ENCODE measurements at regions not wholly inside any gene's neighbourhood (a gene's known extent, or its start where the extent isn't known, plus 50 kb on each side); places are given as distances from the start of the nearest gene placed in this dataset.

GRCh38 chr1:191163621-191164020 is 686.0 kb upstream of the BRINP3 start:
- DNase-seq: no peak

GRCh38 chr1:191174298-191174697 is 696.6 kb upstream of the BRINP3 start:
- no peak for DNase-seq

- no peak for DNase-seq
Measured at GRCh38 chr1:191176131-191176530, 698.5 kb upstream of the BRINP3 start.

GRCh38 chr1:191206513-191207207 is 729.0 kb upstream of the BRINP3 start:
- no peak for DNase-seq

GRCh38 chr1:191222206-191222605 is 744.5 kb upstream of the BRINP3 start:
- no peak for DNase-seq

GRCh38 chr1:191240925-191241324 is 763.3 kb upstream of the BRINP3 start:
- DNase-seq: no peak

- no peak for DNase-seq
Measured at GRCh38 chr1:191255354-191256054, 777.8 kb upstream of the BRINP3 start.

- DNase-seq: no peak
Measured at GRCh38 chr1:191256917-191257316, 779.3 kb upstream of the BRINP3 start.

GRCh38 chr1:191260056-191260455 is 782.4 kb upstream of the BRINP3 start:
- DNase-seq: no peak

GRCh38 chr1:191261111-191261510 is 783.4 kb upstream of the BRINP3 start:
- DNase-seq: no peak

GRCh38 chr1:191279266-191279800 is 801.7 kb upstream of the BRINP3 start:
- no peak for DNase-seq

- no peak for DNase-seq
Measured at GRCh38 chr1:191284175-191284574, 806.5 kb upstream of the BRINP3 start.

- DNase-seq: no peak
Measured at GRCh38 chr1:191290441-191290840, 812.8 kb upstream of the BRINP3 start.

GRCh38 chr1:191305370-191305769 is 827.7 kb upstream of the BRINP3 start:
- no peak for DNase-seq

GRCh38 chr1:191306916-191307315 is 829.3 kb upstream of the BRINP3 start:
- no peak for DNase-seq

GRCh38 chr1:191320062-191320461 is 838.2 kb upstream of the RGS18 start:
- DNase-seq: no peak

- DNase-seq: no peak
Measured at GRCh38 chr1:191327868-191328267, 830.4 kb upstream of the RGS18 start.

GRCh38 chr1:191343816-191344215 is 814.4 kb upstream of the RGS18 start:
- DNase-seq: no peak

GRCh38 chr1:191346381-191346780 is 811.9 kb upstream of the RGS18 start:
- DNase-seq: no peak

- DNase-seq: no peak
Measured at GRCh38 chr1:191348328-191348727, 809.9 kb upstream of the RGS18 start.

GRCh38 chr1:191350938-191351337 is 807.3 kb upstream of the RGS18 start:
- DNase-seq: no peak

GRCh38 chr1:191358724-191359123 is 799.5 kb upstream of the RGS18 start:
- no peak for DNase-seq

GRCh38 chr1:191366686-191367085 is 791.6 kb upstream of the RGS18 start:
- no peak for DNase-seq

GRCh38 chr1:191368891-191369654 is 789.2 kb upstream of the RGS18 start:
- no peak for DNase-seq

Data from NCI-H1694 (cell line).